Astrocyte of the spinal cord (primary cell): ENCODE measurements at regions not wholly inside any gene's neighbourhood (a gene's known extent, or its start where the extent isn't known, plus 50 kb on each side); places are given as distances from the start of the nearest gene placed in this dataset.
"Not testable (repeated sequence)": the region's sequence is repeated elsewhere in the genome, so short reads cannot be mapped to it uniquely, and the experiment has no call there.

ENCODE experiments used
- DNase-seq: peaks from one replicate; pipeline ENCODE4 v3.0.0; 2011; ENCODE audit warnings: low read depth, low spot score
- H3K4me3 ChIP-seq: 2 replicates; pipeline ENCODE4 v1.5.1; 2011; ENCODE audit warnings: low read depth, mild to moderate bottlenecking, low read length, moderate library complexity
- in situ Hi-C: cut with HindIII; loops from 2 replicates; pipeline ENCODE4 v1.10.0; 2017; ENCODE audit warnings: low sequenced_read_pairs
- TF ChIP-seq, protein P1 (sequence below): IDR thresholded peaks from 2 replicates; pipeline ENCODE4 v1.5.1; 2012; ENCODE audit warnings: low read depth, mild to moderate bottlenecking, low read length, inconsistent platforms

DNA sequence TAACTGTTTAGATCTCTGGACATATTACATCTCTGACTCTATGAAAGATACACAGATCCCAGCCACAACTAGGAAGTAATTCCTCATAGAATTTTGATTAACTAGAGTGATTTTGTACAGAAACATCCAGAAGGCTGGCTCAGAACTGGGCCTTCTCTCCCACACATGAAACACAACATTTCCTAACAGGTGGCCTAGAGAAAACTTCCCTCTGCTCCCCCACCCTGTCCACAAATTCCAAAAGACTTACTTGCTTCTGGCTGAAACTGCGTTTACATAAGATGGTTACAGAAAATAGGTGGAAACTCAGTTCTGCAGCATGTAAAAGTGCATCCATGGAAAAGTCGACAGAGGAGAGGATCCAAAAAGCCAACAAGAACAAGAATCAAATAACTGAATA lies 132.9 kb downstream of the FZD1 start:
- no peak overlapping the region for H3K4me3 ChIP-seq
- in situ Hi-C loops, result no loop called here
- no peak for DNase-seq
- TF ChIP-seq, protein P1, sequence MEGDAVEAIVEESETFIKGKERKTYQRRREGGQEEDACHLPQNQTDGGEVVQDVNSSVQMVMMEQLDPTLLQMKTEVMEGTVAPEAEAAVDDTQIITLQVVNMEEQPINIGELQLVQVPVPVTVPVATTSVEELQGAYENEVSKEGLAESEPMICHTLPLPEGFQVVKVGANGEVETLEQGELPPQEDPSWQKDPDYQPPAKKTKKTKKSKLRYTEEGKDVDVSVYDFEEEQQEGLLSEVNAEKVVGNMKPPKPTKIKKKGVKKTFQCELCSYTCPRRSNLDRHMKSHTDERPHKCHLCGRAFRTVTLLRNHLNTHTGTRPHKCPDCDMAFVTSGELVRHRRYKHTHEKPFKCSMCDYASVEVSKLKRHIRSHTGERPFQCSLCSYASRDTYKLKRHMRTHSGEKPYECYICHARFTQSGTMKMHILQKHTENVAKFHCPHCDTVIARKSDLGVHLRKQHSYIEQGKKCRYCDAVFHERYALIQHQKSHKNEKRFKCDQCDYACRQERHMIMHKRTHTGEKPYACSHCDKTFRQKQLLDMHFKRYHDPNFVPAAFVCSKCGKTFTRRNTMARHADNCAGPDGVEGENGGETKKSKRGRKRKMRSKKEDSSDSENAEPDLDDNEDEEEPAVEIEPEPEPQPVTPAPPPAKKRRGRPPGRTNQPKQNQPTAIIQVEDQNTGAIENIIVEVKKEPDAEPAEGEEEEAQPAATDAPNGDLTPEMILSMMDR, result no peak

DNA sequence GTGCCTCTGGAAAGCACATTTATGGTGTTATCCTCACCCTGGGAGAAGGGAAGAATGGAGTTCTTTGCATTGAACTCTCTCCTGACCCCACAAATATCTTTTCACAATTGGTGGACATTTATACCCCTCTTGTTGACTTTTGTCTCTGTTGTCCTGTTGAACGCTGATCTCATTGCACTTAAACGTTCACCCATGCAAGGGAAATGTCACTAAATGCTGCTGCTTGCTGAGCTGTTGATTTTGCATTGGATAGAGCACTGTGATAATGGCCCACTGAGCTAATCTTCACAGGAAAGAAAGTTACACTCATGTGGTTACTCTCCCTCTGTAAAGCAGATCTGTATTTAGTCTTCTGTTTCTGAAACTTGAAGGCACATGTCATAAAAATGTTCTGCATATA lies 133.4 kb downstream of the FZD1 start:
- in situ Hi-C loops, result no loop called here
- TF ChIP-seq, protein P1, result no peak

DNA sequence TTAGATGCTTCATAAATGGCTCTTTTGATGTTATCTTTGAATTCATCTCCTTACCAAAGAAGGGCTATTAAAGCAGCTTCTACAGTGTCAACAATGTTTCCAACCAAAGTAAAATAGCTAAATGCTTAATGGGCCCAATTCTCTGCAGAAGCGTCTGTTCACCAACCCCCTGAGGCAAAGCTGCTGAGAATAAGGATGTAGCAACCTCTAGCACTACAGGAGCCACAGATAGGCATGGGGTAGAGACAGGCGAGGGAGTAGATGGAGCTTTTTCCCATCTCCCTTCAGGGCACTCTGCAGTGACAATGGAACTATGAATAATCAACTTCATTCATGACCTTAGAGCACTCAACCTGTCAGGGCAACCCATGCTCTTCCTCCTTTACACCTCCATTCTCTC lies 134.1 kb downstream of the FZD1 start:
- no peak for DNase-seq
- in situ Hi-C loops, result no loop called here
- TF ChIP-seq, protein P1, result no peak
- no peak overlapping the region for H3K4me3 ChIP-seq

More for the DNA sequence above, 133.4 kb downstream of the FZD1 start:
- no peak for DNase-seq
- H3K4me3 ChIP-seq, result no peak overlapping the region

DNA sequence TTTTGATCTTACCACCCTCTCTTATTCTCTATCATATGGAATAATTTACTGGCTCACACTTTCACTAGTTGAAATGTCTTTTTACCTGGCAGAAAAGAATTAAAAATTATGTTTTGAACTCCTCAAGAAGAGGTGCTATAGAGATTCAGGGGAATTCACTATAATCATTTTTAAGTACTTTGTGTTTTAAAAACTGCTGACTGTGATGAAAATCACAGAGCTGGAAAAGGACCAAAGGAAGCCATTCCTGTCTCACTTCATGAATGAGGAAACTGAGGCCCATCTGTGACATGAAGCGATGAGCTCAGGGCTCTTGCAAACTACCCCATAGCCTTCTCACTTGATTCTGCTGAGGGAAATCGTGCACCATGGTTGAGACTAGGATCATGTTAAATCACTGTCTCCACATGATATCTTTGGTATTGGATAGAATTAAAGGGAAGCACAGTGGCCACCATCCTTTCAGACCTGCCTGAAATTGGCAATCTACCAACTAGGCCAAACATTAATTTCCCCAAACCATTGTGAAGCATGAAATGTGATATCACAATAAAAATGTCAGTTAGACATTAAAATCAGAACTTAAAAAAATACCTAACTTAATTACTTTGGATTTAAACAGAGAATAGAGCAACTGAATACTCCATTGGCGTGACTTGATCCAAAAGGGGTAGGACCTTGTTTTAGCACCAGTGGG lies 141.0 kb downstream of the FZD1 start:
- TF ChIP-seq, protein P1, result no peak
- no peak for DNase-seq
- in situ Hi-C loops, result no loop called here
- H3K4me3 ChIP-seq, result no peak overlapping the region

DNA sequence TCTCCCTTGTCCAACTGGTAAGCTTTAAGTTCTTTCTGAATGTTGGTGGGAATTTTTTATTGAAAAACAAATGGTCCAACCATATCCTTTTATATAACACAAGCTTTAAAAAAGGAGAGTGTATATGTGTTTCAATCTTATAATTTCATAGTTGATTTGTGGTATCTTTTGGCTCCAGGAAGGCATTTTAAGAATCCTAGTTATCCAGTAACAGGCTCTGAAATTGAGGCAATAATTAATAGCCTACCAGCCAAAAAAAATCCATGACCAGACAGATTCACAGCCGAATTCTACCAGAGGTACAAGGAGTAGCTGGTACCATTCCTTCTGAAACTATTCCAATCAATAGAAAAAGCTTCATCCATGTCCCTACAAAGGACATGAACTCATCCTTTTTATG lies 141.6 kb downstream of the FZD1 start:
- DNase-seq, in situ Hi-C loops, H3K4me3 ChIP-seq: not testable (repeated sequence)

DNA sequence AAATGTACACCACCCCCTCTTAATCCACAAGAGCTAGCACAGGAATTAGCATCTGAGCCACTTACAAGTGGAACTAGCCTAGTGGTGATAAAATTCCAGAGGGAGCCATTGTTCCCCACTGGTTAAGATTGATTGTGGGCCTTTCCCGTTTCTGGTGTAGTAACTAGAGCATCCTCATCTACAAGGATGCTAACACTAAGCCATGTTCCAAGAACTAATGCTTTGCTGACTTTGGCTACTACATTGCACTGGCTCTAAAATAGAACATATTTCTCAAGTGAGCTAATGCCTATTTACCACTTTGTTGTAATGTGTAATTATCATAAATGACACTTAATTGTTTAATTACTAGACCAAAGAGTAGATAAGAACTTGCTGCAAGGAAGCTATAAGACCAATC lies 143.7 kb downstream of the FZD1 start:
- H3K4me3 ChIP-seq, result no peak overlapping the region
- in situ Hi-C loops, result no loop called here
- DNase-seq, result no peak
- TF ChIP-seq, protein P1, result no peak

DNA sequence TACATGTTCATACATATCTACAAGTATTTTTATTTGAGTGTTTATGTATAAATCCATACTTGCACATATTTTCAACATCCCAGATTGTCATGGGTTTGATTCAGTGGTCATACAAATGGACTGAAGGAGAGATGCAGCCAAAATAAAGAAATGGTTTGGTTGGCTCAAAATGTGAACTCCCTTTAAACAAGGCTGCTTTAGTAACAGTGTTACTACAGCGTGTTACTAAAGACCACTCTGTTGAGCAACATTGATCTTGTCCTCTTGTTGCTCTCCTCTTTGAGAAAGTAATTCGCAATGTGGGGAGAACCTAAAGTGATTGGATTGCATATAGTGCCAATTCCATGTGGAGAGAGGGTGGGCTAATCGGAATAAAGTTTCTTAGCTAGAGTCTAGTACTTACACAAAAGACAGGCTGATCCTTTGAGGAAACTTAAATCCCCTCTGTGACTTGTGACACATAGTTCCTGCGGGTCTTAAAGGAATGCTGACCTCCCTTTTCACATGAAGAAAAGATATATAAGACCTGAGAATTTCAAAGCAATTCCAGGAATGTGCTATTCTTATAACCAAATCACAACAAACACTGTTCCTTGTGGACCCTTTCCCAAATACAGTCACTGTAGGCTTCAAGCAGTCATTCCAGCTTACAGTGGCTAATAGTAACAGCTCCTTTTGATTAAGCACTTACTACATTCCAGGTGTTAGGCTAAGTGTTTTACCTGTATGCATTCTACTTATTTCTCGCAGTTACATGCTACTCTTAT lies 144.3 kb downstream of the FZD1 start:
- DNase-seq, result no peak
- in situ Hi-C loops, result no loop called here
- TF ChIP-seq, protein P1, result no peak

More for the DNA sequence above, 144.3 kb downstream of the FZD1 start:
- no peak overlapping the region for H3K4me3 ChIP-seq
